ENCODE measurements at regions not wholly inside any gene's neighbourhood (a gene's known extent, or its start where the extent isn't known, plus 50 kb on each side); places are given as distances from the start of the nearest gene placed in this dataset.

GRCh38 chr9:110109333-110110092 lies 98.4 kb downstream of the C9orf152 start:
- Histone ChIP-seq H4K20me1 (ENCODE audit: insufficient read depth, low read length) (peaks cover 34% of the 10 kb centered on the region; the same call in 1 of the 2 replicates), H3K27ac (ENCODE audit: low read length) (0 out of 2 replicates have a peak overlapping the region, but pooled peaks have one; percentile 10), H3K4me1 (ENCODE audit: insufficient read depth, low read length) (no peaks in the 10 kb centered on the region), H3K36me3 (ENCODE audit: insufficient read depth, low read length) (peaks cover 17% of the 10 kb centered on the region), H3K9ac (ENCODE audit: low read depth, low read length) (no peak overlapping the region), H3K4me3 (ENCODE audit: low read depth in 1 of 2, low read length in 2 of 2) (no peak overlapping the region), H3K9me3 (ENCODE audit: insufficient read depth, low read length, severe bottlenecking) (no peaks in the 10 kb centered on the region), H3K4me2 (ENCODE audit: insufficient read depth, low read length) (no peak overlapping the region), H3K27me3 (ENCODE audit: insufficient read depth, low read length, poor library complexity) (no peaks in the 10 kb centered on the region), H2AFZ (ENCODE audit: low read depth, low read length) (no peak overlapping the region), H3K79me2 (ENCODE audit: insufficient read depth, low read length) (peaks cover 100% of the 10 kb centered on the region)
- TF ChIP-seq EZH2 (IDR thresholded peaks at IDR 0.05; ENCODE audit: borderline replicate concordance, low read depth, low read length, severe bottlenecking) (no peak), CTCF (IDR thresholded peaks at IDR 0.05; ENCODE audit: borderline replicate concordance, extremely low read depth, low read length, poor library complexity, severe bottlenecking) (no peak)
- ATAC-seq (ENCODE audit: insufficient read depth, low read depth), result no peak
- no peak for DNase-seq

- ATAC-seq (ENCODE audit: insufficient read depth, low read depth) (no peak), DNase-seq (no peak)
- TF ChIP-seq CTCF (IDR thresholded peaks at IDR 0.05; ENCODE audit: borderline replicate concordance, extremely low read depth, low read length, poor library complexity, severe bottlenecking), result no peak
- TF ChIP-seq EZH2 (IDR thresholded peaks at IDR 0.05; ENCODE audit: borderline replicate concordance, low read depth, low read length, severe bottlenecking), result no peak
- no peak overlapping the region for H3K27ac ChIP-seq (ENCODE audit: low read length)
- peaks cover 15% of the 10 kb centered on the region for H3K36me3 ChIP-seq (ENCODE audit: insufficient read depth, low read length)
- H3K27me3 ChIP-seq (ENCODE audit: insufficient read depth, low read length, poor library complexity), result no peaks in the 10 kb centered on the region
- no peak overlapping the region for H3K9ac ChIP-seq (ENCODE audit: low read depth, low read length)
- H3K9me3 ChIP-seq (ENCODE audit: insufficient read depth, low read length, severe bottlenecking), result no peaks in the 10 kb centered on the region
- H3K4me2 ChIP-seq (ENCODE audit: insufficient read depth, low read length), result no peak overlapping the region
- H3K4me1 ChIP-seq (ENCODE audit: insufficient read depth, low read length), result no peaks in the 10 kb centered on the region
- H3K79me2 ChIP-seq (ENCODE audit: insufficient read depth, low read length), result peaks cover 100% of the 10 kb centered on the region
- no peak overlapping the region for H3K4me3 ChIP-seq (ENCODE audit: low read depth in 1 of 2, low read length in 2 of 2)
- peaks cover 36% of the 10 kb centered on the region for H4K20me1 ChIP-seq (ENCODE audit: insufficient read depth, low read length)
- H2AFZ ChIP-seq (ENCODE audit: low read depth, low read length), result no peak overlapping the region
Observed at GRCh38 chr9:110110154-110110553, 97.8 kb downstream of the C9orf152 start.

- H3K9me3 ChIP-seq (ENCODE audit: insufficient read depth, low read length, severe bottlenecking), result no peaks in the 10 kb centered on the region
- no peak overlapping the region for H2AFZ ChIP-seq (ENCODE audit: low read depth, low read length)
- no peak overlapping the region for H3K9ac ChIP-seq (ENCODE audit: low read depth, low read length)
- H3K36me3 ChIP-seq (ENCODE audit: insufficient read depth, low read length), result peaks cover 23% of the 10 kb centered on the region
- peaks cover 45% of the 10 kb centered on the region for H4K20me1 ChIP-seq (ENCODE audit: insufficient read depth, low read length)
- ATAC-seq (ENCODE audit: insufficient read depth, low read depth) (no peak), DNase-seq (no peak)
- TF ChIP-seq CTCF (IDR thresholded peaks at IDR 0.05; ENCODE audit: borderline replicate concordance, extremely low read depth, low read length, poor library complexity, severe bottlenecking) (no peak), EZH2 (IDR thresholded peaks at IDR 0.05; ENCODE audit: borderline replicate concordance, low read depth, low read length, severe bottlenecking) (no peak)
- H3K79me2 ChIP-seq (ENCODE audit: insufficient read depth, low read length), result peaks cover 99% of the 10 kb centered on the region
- no peaks in the 10 kb centered on the region for H3K27me3 ChIP-seq (ENCODE audit: insufficient read depth, low read length, poor library complexity)
- H3K27ac ChIP-seq (ENCODE audit: low read length), result no peak overlapping the region
- H3K4me1 ChIP-seq (ENCODE audit: insufficient read depth, low read length), result no peaks in the 10 kb centered on the region
- no peak overlapping the region for H3K4me2 ChIP-seq (ENCODE audit: insufficient read depth, low read length)
- H3K4me3 ChIP-seq (ENCODE audit: low read depth in 1 of 2, low read length in 2 of 2), result no peak overlapping the region
Observed at GRCh38 chr9:110111868-110112267, 96.1 kb downstream of the C9orf152 start.

Measured in DND-41 (cell line).